HFFc6 (cell line): ENCODE measurements at regions not wholly inside any gene's neighbourhood (a gene's known extent, or its start where the extent isn't known, plus 50 kb on each side); places are given as distances from the start of the nearest gene placed in this dataset.

Experiments
- DNase-seq: peaks from one replicate; pipeline ENCODE4 v3.0.0-alpha.2; 2018
- H3K27ac Mint-ChIP-seq: 2 replicates; pipeline ENCODE4 v1.8.0; 2020; ENCODE audit warnings: mild to moderate bottlenecking, mixed read lengths
- H3K27me3 Mint-ChIP-seq: 2 replicates; pipeline ENCODE4 v1.8.0; 2021; ENCODE audit warnings: mild to moderate bottlenecking, moderate library complexity, mixed read lengths; ENCODE audit not compliant: insufficient read depth
- H3K36me3 Mint-ChIP-seq: 2 replicates; pipeline ENCODE4 v1.8.0; 2021; ENCODE audit warnings: low read depth, mixed read lengths
- H3K4me1 Mint-ChIP-seq: 2 replicates; pipeline ENCODE4 v1.8.0; 2020; ENCODE audit warnings: low read depth, mixed read lengths
- H3K4me3 Mint-ChIP-seq: 2 replicates; pipeline ENCODE4 v1.8.0; 2020; ENCODE audit warnings: mild to moderate bottlenecking, moderate library complexity, mixed read lengths
- H3K9me3 Mint-ChIP-seq: 2 replicates; pipeline ENCODE4 v1.8.0; 2020; ENCODE audit warnings: mild to moderate bottlenecking, mixed read lengths
- TF ChIP-seq, protein P1 (sequence below): fragments of 200-600 bp; sonication (generic); IDR thresholded peaks from 2 replicates; pipeline ENCODE4 v1.5.0; 2021; ENCODE audit warnings: antibody characterized with exemption, mild to moderate bottlenecking

DNA sequence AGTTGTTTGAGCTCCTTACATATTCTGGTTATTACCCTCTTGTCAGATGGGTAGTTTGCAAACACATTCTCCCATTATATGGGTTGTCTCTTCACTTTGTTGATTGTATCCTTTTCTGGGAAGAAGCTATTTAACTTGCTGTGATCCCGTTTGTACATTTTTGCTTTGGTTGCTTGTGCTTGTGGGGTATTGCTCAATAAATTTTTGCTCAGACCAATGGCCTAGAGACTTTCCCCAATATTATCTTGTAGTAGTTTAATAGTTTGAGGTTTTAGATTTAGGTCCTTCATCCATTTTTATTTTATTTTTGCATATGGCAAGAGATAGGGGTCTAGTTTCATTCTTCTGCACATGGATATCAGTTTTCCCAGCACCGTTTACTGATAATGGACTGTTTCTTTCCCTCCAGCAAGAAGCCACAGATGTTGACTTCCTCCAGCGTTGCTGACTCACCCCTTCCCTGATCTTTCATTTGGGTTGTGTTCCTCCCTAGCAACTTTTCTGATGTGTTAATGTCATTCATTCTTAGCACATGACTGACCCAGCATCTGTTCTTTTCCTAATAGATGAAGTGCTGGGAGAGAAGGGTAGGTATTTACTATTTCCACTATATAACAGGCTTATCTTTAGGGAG lies 166.7 kb upstream of the SGO1 start:
- no peak overlapping the region for H3K4me3 Mint-ChIP-seq
- H3K36me3 Mint-ChIP-seq: no peaks in the 10 kb centered on the region; the same call in 1 of the 2 replicates
- TF ChIP-seq, protein P1, sequence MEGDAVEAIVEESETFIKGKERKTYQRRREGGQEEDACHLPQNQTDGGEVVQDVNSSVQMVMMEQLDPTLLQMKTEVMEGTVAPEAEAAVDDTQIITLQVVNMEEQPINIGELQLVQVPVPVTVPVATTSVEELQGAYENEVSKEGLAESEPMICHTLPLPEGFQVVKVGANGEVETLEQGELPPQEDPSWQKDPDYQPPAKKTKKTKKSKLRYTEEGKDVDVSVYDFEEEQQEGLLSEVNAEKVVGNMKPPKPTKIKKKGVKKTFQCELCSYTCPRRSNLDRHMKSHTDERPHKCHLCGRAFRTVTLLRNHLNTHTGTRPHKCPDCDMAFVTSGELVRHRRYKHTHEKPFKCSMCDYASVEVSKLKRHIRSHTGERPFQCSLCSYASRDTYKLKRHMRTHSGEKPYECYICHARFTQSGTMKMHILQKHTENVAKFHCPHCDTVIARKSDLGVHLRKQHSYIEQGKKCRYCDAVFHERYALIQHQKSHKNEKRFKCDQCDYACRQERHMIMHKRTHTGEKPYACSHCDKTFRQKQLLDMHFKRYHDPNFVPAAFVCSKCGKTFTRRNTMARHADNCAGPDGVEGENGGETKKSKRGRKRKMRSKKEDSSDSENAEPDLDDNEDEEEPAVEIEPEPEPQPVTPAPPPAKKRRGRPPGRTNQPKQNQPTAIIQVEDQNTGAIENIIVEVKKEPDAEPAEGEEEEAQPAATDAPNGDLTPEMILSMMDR: no peak
- peaks cover 2% of the 10 kb centered on the region for H3K27me3 Mint-ChIP-seq
- H3K9me3 Mint-ChIP-seq: no peaks in the 10 kb centered on the region; the same call in 1 of the 2 replicates
- H3K27ac Mint-ChIP-seq: no peak overlapping the region
- DNase-seq: no peak
- H3K4me1 Mint-ChIP-seq: no peaks in the 10 kb centered on the region; the same call in 1 of the 2 replicates

DNA sequence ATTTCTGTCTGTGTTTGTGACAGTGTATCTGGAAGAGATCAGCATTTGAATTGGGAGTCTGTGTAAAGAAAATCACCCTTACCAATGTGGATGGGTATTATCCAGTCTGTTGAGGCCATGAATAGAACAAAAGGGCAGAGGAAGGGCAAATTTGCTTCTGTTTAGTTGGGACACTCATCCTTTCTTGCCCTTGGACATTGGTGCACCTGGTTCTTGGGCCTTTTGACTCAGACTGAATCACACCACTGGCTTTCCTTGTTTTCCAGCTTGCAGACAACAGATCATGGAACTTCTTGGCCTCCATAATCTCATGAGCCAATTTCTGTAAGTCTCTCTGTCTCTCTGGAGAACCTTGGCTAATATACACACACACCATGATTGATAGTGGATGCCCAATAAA lies 164.4 kb upstream of the SGO1 start:
- Mint-ChIP-seq H3K36me3 (no peaks in the 10 kb centered on the region), H3K4me1 (no peaks in the 10 kb centered on the region; the same call in 1 of the 2 replicates), H3K27me3 (peaks cover 2% of the 10 kb centered on the region; the same call in 1 of the 2 replicates), H3K27ac (no peak overlapping the region), H3K9me3 (no peaks in the 10 kb centered on the region), H3K4me3 (no peak overlapping the region)
- no peak for DNase-seq
- TF ChIP-seq, protein P1: no peak

DNA sequence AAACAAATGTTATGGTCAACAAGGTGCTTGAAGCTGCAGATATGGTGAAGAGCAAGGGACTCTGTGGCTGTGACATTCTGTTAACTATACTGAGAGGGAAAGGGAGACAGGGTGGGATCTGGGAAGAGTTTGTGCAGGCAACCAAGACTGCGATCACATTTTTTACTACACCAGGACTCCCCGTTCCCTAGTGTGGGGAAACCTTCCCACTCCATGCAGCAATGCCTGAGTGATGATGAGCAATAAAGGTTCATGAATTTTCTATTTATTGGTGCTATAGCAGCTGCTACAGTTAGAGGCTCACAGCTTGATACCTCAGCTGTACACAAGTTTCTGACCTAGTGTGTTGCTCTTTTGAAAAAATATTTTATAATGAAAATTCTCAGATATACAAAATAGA lies 160.9 kb upstream of the SGO1 start:
- no peaks in the 10 kb centered on the region for H3K9me3 Mint-ChIP-seq
- H3K36me3 Mint-ChIP-seq: no peaks in the 10 kb centered on the region
- TF ChIP-seq, protein P1: no peak
- no peaks in the 10 kb centered on the region for H3K27me3 Mint-ChIP-seq
- H3K4me3 Mint-ChIP-seq: no peak overlapping the region
- H3K27ac Mint-ChIP-seq: no peak overlapping the region
- H3K4me1 Mint-ChIP-seq: no peaks in the 10 kb centered on the region; the same call in 1 of the 2 replicates
- no peak for DNase-seq

- TF ChIP-seq, protein P1: no peak
- no peaks in the 10 kb centered on the region for H3K9me3 Mint-ChIP-seq
- H3K4me3 Mint-ChIP-seq: no peak overlapping the region
- no peaks in the 10 kb centered on the region; the same call in 1 of the 2 replicates for H3K4me1 Mint-ChIP-seq
- no peak overlapping the region for H3K27ac Mint-ChIP-seq
- DNase-seq: no peak
- H3K27me3 Mint-ChIP-seq: no peaks in the 10 kb centered on the region; the same call in 1 of the 2 replicates
- no peaks in the 10 kb centered on the region for H3K36me3 Mint-ChIP-seq
These were observed 160.4 kb upstream of the SGO1 start for GRCh38 chr3:20346369-20346768.

DNA sequence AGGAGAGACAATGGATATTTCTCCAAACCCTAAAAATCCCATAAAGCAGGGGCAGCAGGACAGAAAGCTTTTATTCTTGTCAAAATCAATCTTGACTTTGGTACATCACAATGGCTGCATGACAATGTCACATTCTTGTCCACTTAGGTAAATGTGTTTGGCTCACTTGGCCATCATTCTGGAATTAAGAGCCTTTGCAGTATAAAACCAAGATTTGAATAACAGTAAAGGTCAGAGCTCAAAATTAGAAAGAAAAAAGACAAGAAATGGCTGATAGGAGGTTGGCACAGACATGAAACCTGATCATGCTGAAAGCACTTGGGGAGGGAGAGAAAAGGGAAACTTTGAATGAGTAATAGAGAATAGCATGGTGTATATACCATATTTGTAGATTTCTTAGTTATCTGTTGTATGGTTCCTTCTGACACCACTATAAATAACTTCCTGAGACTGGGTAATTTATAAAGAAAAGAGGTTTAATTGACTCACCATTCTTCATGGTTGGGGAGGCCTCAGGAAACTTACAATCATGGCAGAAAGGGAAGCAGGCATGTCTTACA lies 158.5 kb upstream of the SGO1 start:
- Mint-ChIP-seq H3K9me3 (no peaks in the 10 kb centered on the region), H3K4me3 (no peak overlapping the region), H3K27me3 (no peaks in the 10 kb centered on the region; the same call in 1 of the 2 replicates), H3K4me1 (peaks cover 12% of the 10 kb centered on the region; the same call in 1 of the 2 replicates), H3K27ac (no peak overlapping the region), H3K36me3 (no peaks in the 10 kb centered on the region)
- no peak for DNase-seq
- TF ChIP-seq, protein P1: no peak
